CD4-positive, alpha-beta T cell treated with Interleukin-21 for 1 hour (primary cell): ENCODE measurements at regions not wholly inside any gene's neighbourhood (a gene's known extent, or its start where the extent isn't known, plus 50 kb on each side); places are given as distances from the start of the nearest gene placed in this dataset.
"Not testable (repeated sequence)": the region's sequence is repeated elsewhere in the genome, so short reads cannot be mapped to it uniquely, and the experiment has no call there.

Source experiments
- DNase-seq: peaks from one replicate; pipeline ENCODE4 v3.0.0-alpha.2; 2020

- DNase-seq: peak; percentile 27
Measured at GRCh38 chr6:26235302-26235670, 129.7 kb upstream of the BTN3A2 start.

- DNase-seq: not testable (repeated sequence)
Measured at GRCh38 chr6:26239415-26239814, 125.6 kb upstream of the BTN3A2 start.

- peak; percentile 93 for DNase-seq
Measured at GRCh38 chr6:26240157-26241032, 124.6 kb upstream of the BTN3A2 start.

- peak; percentile 67 for DNase-seq
Measured at GRCh38 chr6:26241033-26241895, 123.7 kb upstream of the BTN3A2 start.

- no peak for DNase-seq
Measured at GRCh38 chr6:26243132-26243531, 121.9 kb upstream of the BTN3A2 start.

- DNase-seq: no peak
Measured at GRCh38 chr6:26243752-26244151, 121.2 kb upstream of the BTN3A2 start.

- no peak for DNase-seq
Measured at GRCh38 chr6:26246058-26246457, 118.9 kb upstream of the BTN3A2 start.

- no peak for DNase-seq
Measured at GRCh38 chr6:26246553-26246952, 118.4 kb upstream of the BTN3A2 start.

- no peak for DNase-seq
Measured at GRCh38 chr6:26249707-26249956, 115.4 kb upstream of the BTN3A2 start.

GRCh38 chr6:26249957-26250697 is 114.9 kb upstream of the BTN3A2 start:
- DNase-seq: peak; percentile 85

GRCh38 chr6:26250698-26251044 is 114.3 kb upstream of the BTN3A2 start:
- peak; percentile 68 for DNase-seq

GRCh38 chr6:26251354-26252076 is 113.5 kb upstream of the BTN3A2 start:
- peak; percentile 88 for DNase-seq

GRCh38 chr6:26252077-26252472 is 112.9 kb upstream of the BTN3A2 start:
- no peak for DNase-seq

GRCh38 chr6:26254724-26255123 is 110.3 kb upstream of the BTN3A2 start:
- no peak for DNase-seq

- no peak for DNase-seq
Measured at GRCh38 chr6:26257272-26257671, 107.7 kb upstream of the BTN3A2 start.

- DNase-seq: peak; percentile 22
Measured at GRCh38 chr6:26258212-26258977, 106.6 kb upstream of the BTN3A2 start.

GRCh38 chr6:26260110-26260637 is 104.8 kb upstream of the BTN3A2 start:
- DNase-seq: no peak

GRCh38 chr6:26260725-26261490 is 104.1 kb upstream of the BTN3A2 start:
- no peak for DNase-seq

- no peak for DNase-seq
Measured at GRCh38 chr6:26264547-26264946, 100.5 kb upstream of the BTN3A2 start.

GRCh38 chr6:26267083-26267589 is 97.9 kb upstream of the BTN3A2 start:
- no peak for DNase-seq
